ENCODE measurements at regions not wholly inside any gene's neighbourhood (a gene's known extent, or its start where the extent isn't known, plus 50 kb on each side); places are given as distances from the start of the nearest gene placed in this dataset.

DNA sequence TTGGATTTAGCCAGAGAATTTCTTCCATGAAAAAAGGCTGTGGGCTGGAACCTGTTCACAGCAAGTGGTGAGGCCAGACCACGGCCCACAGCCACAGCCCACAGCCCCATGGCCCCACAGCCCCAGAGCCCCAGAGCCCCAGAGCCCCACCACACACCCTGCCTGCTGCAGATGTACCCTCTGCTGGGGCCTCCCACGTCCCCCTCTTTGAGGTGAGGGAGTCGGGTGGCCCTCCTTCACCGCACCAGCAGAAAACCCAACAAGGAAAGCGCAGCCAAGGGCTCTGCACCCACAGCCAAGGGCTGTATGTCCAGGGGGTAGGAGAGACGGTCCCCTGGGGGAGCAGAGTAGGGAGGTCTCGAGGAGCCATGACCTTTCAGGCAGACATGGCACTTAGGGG is 327.5 kb upstream of the DIO3 start:
- DNase-seq = no peak

DNA sequence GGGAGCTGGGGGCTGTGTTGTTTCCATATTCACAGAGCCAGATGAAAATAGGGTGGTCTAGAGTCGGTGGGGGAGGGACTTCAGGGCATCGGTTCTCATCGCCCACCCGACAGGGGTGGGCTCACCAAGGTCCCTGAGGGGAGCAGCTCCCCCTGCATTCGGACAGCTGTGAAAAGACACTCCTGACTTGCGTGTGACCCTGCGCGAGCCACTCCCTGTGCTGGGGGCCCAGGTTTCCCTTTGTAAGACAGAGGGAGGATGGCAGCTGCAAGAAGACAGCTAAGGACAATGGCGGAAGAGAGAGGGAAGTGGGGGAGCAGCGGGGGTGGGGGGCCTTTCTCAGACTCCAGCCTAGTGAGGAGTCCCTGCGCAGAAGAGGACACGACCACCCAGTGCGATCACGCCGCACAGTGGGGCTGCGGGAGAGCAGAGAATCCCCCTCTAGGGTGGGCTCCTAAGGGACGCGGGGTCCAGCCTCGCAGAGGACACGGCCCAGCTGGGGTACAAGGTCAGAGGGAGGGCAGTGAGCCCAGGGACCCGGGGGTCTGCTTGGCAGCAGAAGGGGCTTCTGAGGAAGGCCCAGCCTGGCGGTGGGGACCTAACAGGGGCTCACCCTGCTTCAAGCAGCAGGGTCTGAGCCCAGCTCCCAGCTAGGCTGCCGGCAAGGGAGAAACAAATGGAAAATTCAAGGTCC is 326.9 kb upstream of the DIO3 start:
- no peak for DNase-seq

- no peak for DNase-seq
Observed at GRCh38 chr14:101234999-101235334, 326.3 kb upstream of the DIO3 start.

GRCh38 chr14:101235335-101236103 is 325.8 kb upstream of the DIO3 start:
- peak in 1 of 2 experiments; percentile 68 for DNase-seq

DNA sequence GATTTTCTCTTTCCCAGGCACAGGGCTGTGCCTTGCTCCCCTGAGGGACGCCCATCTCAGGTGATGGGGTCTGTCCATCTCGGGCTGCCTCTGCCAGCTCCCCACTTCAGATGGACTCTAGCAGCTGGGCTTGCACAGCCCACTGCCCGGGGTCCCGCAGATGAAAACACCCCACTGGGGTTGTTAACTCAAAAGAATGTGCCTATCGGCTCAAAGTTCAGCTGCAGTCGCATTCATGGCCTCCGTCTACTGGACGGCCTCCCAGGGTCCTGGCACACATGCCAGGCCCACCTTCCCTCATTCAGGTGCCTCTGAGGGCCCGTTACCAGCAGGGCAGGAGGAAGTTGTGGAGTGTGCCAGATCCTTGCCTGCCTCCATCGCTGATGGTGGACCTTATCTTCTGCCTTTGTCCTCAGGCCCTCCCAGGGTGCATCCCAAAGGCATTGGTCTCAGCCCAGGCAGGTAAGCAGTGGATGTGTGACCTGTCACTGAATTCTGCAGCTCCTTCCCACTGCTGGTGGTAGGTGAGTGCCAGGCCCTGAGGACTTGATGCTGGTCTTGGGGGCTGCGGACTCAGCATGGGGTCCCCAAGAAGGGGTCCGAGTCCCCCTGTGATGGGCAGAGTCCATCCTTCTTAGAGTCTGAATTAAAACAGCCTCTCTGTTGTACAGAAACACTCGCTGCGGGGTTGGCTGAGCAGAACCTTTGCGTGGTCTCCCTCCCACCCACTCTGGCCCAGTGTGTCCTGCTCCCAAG is 324.6 kb upstream of the DIO3 start:
- DNase-seq = no peak

DNA sequence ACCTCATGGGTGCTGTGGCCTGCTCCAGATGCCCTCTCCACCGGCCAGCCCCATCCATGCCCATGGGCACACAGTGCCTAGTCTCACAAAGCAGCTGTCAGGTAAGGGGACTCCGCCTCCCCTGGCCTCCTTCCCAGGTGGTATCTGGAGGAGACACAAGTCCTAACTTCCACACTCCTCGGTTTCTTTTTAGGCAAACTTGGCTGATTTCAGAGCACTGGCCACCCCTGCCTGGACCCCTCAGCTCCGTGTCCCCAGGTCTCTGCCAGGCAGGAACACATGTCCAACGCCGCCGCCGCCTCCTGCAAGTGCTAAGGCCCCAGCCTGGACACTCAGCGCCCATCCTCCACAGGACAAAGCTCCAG is 324.1 kb upstream of the DIO3 start:
- DNase-seq = no peak

- DNase-seq = no peak
Observed at GRCh38 chr14:101239065-101239464, 322.2 kb upstream of the DIO3 start.

GRCh38 chr14:101241147-101241546 is 320.1 kb upstream of the DIO3 start:
- DNase-seq = no peak

- no peak for DNase-seq
Observed at GRCh38 chr14:101241807-101242278, 319.5 kb upstream of the DIO3 start.

GRCh38 chr14:101242442-101243385 is 318.6 kb upstream of the DIO3 start:
- no peak for DNase-seq

- no peak for DNase-seq
Observed at GRCh38 chr14:101243587-101244338, 317.5 kb upstream of the DIO3 start.

DNA sequence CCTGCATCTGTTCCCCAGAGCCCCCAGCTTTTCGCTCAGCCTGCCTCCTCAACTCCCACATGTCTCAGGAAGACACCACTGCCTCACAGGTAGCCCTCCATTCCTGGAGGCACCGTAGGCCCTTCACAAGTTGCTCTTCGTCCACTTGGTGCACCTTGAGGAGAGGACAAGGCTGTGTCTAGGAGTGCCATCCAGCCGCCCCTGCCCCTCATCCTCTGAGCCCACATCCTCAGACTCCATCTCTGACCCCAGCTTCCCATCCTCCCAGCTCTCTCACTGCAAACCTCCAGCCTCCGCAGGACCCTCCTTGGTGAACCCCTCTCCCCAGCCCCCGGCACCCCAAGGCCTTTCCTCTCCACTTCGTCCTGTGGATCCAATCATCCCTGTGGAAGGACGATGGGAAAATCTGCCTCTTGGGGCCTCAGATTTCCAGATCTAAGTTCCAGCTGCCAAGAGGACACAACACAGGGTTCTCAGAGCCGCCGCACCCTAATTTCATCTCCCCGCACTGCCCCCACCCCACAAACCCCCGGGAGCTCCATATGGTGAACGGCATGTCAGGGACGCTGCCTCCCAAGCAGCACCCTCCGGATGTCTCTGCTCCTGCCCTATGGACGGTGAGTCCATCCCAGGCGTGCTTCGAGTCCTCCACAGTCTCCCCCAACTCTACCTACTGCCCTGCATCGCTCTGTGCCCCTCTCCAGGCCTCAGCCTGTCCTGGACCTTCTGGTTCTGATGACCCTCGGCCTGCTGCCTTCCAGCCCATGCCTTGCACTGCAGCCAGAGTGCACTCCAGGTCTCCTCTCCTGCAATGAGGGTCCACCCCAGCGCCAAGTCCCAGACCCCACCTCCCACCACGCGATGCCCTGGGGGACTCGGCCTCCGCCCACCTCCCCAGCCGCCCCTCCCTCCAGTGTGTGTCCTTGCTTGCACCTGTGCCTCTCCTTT is 314.1 kb upstream of the DIO3 start:
- DNase-seq = no peak

- no peak for DNase-seq
Observed at GRCh38 chr14:101247842-101248725, 313.2 kb upstream of the DIO3 start.

- DNase-seq = no peak
Observed at GRCh38 chr14:101248840-101249675, 312.2 kb upstream of the DIO3 start.

- no peak for DNase-seq
Observed at GRCh38 chr14:101249676-101250036, 311.6 kb upstream of the DIO3 start.

DNA sequence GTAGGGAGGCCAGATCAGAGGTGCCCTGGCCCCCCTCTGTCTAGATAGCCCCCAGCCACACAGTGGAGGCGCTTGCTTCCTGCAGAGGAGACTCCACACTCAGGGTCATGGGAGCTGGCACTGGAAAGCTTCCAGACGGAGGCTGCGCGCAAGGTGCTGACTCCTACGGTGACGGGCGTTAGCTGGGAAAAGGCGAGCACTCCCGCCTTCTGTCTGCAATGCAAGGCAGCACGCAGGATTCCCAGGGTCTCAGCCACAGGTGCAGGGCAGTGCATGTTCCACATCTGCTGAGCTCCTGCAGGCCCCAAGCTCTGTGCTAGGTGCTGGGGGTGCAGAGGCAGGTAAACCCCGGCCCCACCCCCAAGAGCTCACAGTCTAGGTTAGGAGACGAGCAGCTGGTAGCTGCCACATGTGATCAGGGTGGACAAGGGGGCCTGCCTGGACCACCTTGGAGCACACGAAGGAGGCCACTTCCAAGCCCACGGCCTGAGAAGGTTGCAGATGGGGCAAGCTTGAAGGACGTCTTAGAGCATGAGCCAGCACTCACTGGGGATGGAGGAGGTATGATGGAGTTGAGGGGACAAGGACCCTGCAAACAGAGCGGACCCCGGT is 310.9 kb upstream of the DIO3 start:
- no peak for DNase-seq

- DNase-seq = no peak
Observed at GRCh38 chr14:101250948-101251811, 310.1 kb upstream of the DIO3 start.
